GM23338 (cell line): ENCODE measurements at regions not wholly inside any gene's neighbourhood (a gene's known extent, or its start where the extent isn't known, plus 50 kb on each side); places are given as distances from the start of the nearest gene placed in this dataset.

ENCODE experiments used
- ATAC-seq: fragments of 200-7000 bp; cut with Tn5 transposase; 3 replicates; pipeline ENCODE4 v1.9.1; 2020
- DNase-seq: peaks from one replicate; pipeline ENCODE4 v3.0.0-alpha.2; 2015; ENCODE audit warnings: low spot score
- H2AFZ ChIP-seq: fragments of 200-600 bp; sonication (generic); 2 replicates; pipeline ENCODE4 v1.8.0; 2016; ENCODE audit warnings: antibody characterized with exemption, mild to moderate bottlenecking, moderate library complexity
- H3F3A ChIP-seq: fragments of 200-600 bp; sonication (generic); replicated peaks from 2 replicates; pipeline ENCODE4 v1.8.0; 2017; ENCODE audit warnings: antibody characterized with exemption, mixed run types, low read depth
- H3K27ac ChIP-seq: fragments of 200-600 bp; sonication (generic); 2 replicates; pipeline ENCODE4 v1.6.1; 2016; ENCODE audit warnings: low read depth
- H3K27me3 ChIP-seq: fragments of 200-600 bp; sonication (generic); 2 replicates; pipeline ENCODE4 v1.8.0; 2016; ENCODE audit warnings: mild to moderate bottlenecking, mixed run types, moderate library complexity; ENCODE audit not compliant: insufficient read depth
- H3K36me3 ChIP-seq: fragments of 200-600 bp; sonication (generic); 2 replicates; pipeline ENCODE4 v1.8.0; 2016; ENCODE audit warnings: mild to moderate bottlenecking; ENCODE audit not compliant: insufficient read depth
- H3K4me1 ChIP-seq: fragments of 200-600 bp; sonication (generic); 2 replicates; pipeline ENCODE4 v1.8.0; 2016; ENCODE audit warnings: mild to moderate bottlenecking, moderate library complexity; ENCODE audit not compliant: insufficient read depth
- H3K4me2 ChIP-seq: fragments of 200-600 bp; sonication (generic); 2 replicates; pipeline ENCODE4 v1.7.1; 2017; ENCODE audit warnings: mixed run types
- H3K4me3 ChIP-seq: fragments of 200-600 bp; sonication (generic); 2 replicates; pipeline ENCODE4 v1.6.1; 2016; ENCODE audit warnings: mixed run types
- H3K79me2 ChIP-seq: fragments of 200-600 bp; sonication (generic); replicated peaks from 2 replicates; pipeline ENCODE4 v1.8.0; 2017; ENCODE audit warnings: mild to moderate bottlenecking; ENCODE audit not compliant: insufficient read depth
- H3K9me2 ChIP-seq: fragments of 200-600 bp; sonication (generic); 2 replicates; pipeline ENCODE4 v1.8.0; 2017; ENCODE audit not compliant: insufficient read depth
- H4K20me1 ChIP-seq: fragments of 200-600 bp; sonication (generic); replicated peaks from 2 replicates; pipeline ENCODE4 v1.8.0; 2017; ENCODE audit warnings: mild to moderate bottlenecking; ENCODE audit not compliant: insufficient read depth
- H3K27ac Mint-ChIP-seq: 2 replicates; pipeline ENCODE4 v1.8.0; 2020; ENCODE audit warnings: inconsistent platforms, mild to moderate bottlenecking, moderate library complexity, mixed read lengths
- H3K27me3 Mint-ChIP-seq: 3 replicates; pipeline ENCODE4 v1.8.0; 2022; ENCODE audit warnings: low read depth, mild to moderate bottlenecking, moderate library complexity, mixed read lengths, inconsistent platforms; ENCODE audit not compliant: insufficient read depth, poor library complexity
- H3K36me3 Mint-ChIP-seq: 3 replicates; pipeline ENCODE4 v1.8.0; 2021; ENCODE audit warnings: low read depth, mild to moderate bottlenecking, inconsistent platforms, moderate library complexity, mixed read lengths
- H3K4me1 Mint-ChIP-seq: 3 replicates; pipeline ENCODE4 v1.8.0; 2020; ENCODE audit warnings: mild to moderate bottlenecking, inconsistent platforms, mixed read lengths
- H3K4me3 Mint-ChIP-seq: 3 replicates; pipeline ENCODE4 v1.8.0; 2021; ENCODE audit warnings: moderate library complexity, mild to moderate bottlenecking, inconsistent platforms, mixed read lengths
- H3K9me3 Mint-ChIP-seq: 3 replicates; pipeline ENCODE4 v1.8.0; 2020; ENCODE audit warnings: moderate library complexity, mild to moderate bottlenecking, inconsistent platforms, mixed read lengths
- CREB1 ChIP-seq: fragments of 250-450 bp; sonication (Bioruptor Pico); IDR thresholded peaks from 2 replicates; pipeline ENCODE4 v1.5.0; 2020; ENCODE audit warnings: low read depth, mild to moderate bottlenecking, moderate library complexity
- CTCF ChIP-seq, 2 experiments: fragments of 200-600 bp in 1 of 2; sonication (generic) in 1 of 2; conservative IDR thresholded peaks; 2 replicates each; pipeline versions ENCODE4 v1.5.1 to v1.6.1; 2016 to 2017; ENCODE audit warnings: antibody characterized with exemption in 2 of 2, low read depth in 2 of 2, mild to moderate bottlenecking in 2 of 2, moderate library complexity in 1 of 2
- EZH2 ChIP-seq: fragments of 200-600 bp; sonication (generic); IDR thresholded peaks from one replicate; pipeline ENCODE4 v1.8.0; 2017; ENCODE audit warnings: antibody characterized with exemption, mild to moderate bottlenecking, low read depth; ENCODE audit not compliant: unreplicated experiment
- EZH2phosphoT487 ChIP-seq: fragments of 200-600 bp; sonication (generic); IDR thresholded peaks from one replicate; pipeline ENCODE4 v1.8.1; 2018; ENCODE audit warnings: antibody characterized with exemption; ENCODE audit not compliant: unreplicated experiment
- JUNB ChIP-seq: IDR thresholded peaks from one replicate; pipeline ENCODE4 v1.6.1; 2016; ENCODE audit warnings: antibody characterized with exemption; ENCODE audit not compliant: unreplicated experiment
- NANOG ChIP-seq: IDR thresholded peaks from 2 replicates; pipeline ENCODE4 v1.6.1; 2016; ENCODE audit warnings: antibody characterized with exemption, borderline replicate concordance
- POLR2AphosphoS5 ChIP-seq: IDR thresholded peaks from 2 replicates; pipeline ENCODE4 v1.6.1; 2016; ENCODE audit warnings: antibody characterized with exemption, low read depth
- STAT1 ChIP-seq: IDR thresholded peaks from one replicate; pipeline ENCODE4 v1.6.1; 2016; ENCODE audit warnings: antibody characterized with exemption; ENCODE audit not compliant: unreplicated experiment
- ZNF114 ChIP-seq: fragments of 250-450 bp; sonication (Bioruptor Pico); IDR thresholded peaks from 2 replicates; pipeline ENCODE4 v1.5.0; 2020; ENCODE audit warnings: mild to moderate bottlenecking, moderate library complexity
- ZNF331 ChIP-seq: fragments of 250-450 bp; sonication (Bioruptor Pico); IDR thresholded peaks from 2 replicates; pipeline ENCODE4 v1.5.0; 2020; ENCODE audit warnings: low read depth, mild to moderate bottlenecking, moderate library complexity
- ZNF462 ChIP-seq: fragments of 250-450 bp; sonication (Bioruptor Pico); IDR thresholded peaks from 2 replicates; pipeline ENCODE4 v1.5.0; 2020; ENCODE audit warnings: mild to moderate bottlenecking, moderate library complexity
- TF ChIP-seq, protein P1 (sequence below): IDR thresholded peaks from 2 replicates; pipeline ENCODE4 v1.6.1; 2016; ENCODE audit warnings: antibody characterized with exemption
- TF ChIP-seq, protein P2 (sequence below): IDR thresholded peaks from one replicate; pipeline ENCODE4 v1.6.1; 2018; ENCODE audit warnings: antibody characterized with exemption; ENCODE audit not compliant: unreplicated experiment

- Histone ChIP-seq H3K4me1 (peaks cover 7% of the 10 kb centered on the region; the same call in 1 of the 2 replicates), H3K9me2 (no peaks in the 10 kb centered on the region), H3K36me3 (peaks cover 5% of the 10 kb centered on the region; the same call in 1 of the 2 replicates), H3F3A (no peaks in the 10 kb centered on the region), H3K27ac (no peak overlapping the region), H2AFZ (no peak overlapping the region), H3K79me2 (no peaks in the 10 kb centered on the region), H4K20me1 (no peaks in the 10 kb centered on the region), H3K4me3 (no peak overlapping the region), H3K4me2 (no peak overlapping the region), H3K27me3 (no peaks in the 10 kb centered on the region)
- H3K36me3 Mint-ChIP-seq, result no peaks in the 10 kb centered on the region; the same call in 2 of the 3 replicates
- H3K27me3 Mint-ChIP-seq, result no peaks in the 10 kb centered on the region
- DNase-seq (no peak), ATAC-seq (peak; percentile 41)
- peak overlapping the region; percentile 74 for H3K27ac Mint-ChIP-seq
- no peak overlapping the region for H3K4me3 Mint-ChIP-seq
- peaks cover 21% of the 10 kb centered on the region for H3K4me1 Mint-ChIP-seq
- TF ChIP-seq ZNF462 (CRISPR knock-in tag), result no peak
- no peak for TF ChIP-seq JUNB
- TF ChIP-seq, protein P1, sequence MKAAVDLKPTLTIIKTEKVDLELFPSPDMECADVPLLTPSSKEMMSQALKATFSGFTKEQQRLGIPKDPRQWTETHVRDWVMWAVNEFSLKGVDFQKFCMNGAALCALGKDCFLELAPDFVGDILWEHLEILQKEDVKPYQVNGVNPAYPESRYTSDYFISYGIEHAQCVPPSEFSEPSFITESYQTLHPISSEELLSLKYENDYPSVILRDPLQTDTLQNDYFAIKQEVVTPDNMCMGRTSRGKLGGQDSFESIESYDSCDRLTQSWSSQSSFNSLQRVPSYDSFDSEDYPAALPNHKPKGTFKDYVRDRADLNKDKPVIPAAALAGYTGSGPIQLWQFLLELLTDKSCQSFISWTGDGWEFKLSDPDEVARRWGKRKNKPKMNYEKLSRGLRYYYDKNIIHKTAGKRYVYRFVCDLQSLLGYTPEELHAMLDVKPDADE, result no peak
- no peak for TF ChIP-seq STAT1
- TF ChIP-seq EZH2, result no peak
- TF ChIP-seq, protein P2, sequence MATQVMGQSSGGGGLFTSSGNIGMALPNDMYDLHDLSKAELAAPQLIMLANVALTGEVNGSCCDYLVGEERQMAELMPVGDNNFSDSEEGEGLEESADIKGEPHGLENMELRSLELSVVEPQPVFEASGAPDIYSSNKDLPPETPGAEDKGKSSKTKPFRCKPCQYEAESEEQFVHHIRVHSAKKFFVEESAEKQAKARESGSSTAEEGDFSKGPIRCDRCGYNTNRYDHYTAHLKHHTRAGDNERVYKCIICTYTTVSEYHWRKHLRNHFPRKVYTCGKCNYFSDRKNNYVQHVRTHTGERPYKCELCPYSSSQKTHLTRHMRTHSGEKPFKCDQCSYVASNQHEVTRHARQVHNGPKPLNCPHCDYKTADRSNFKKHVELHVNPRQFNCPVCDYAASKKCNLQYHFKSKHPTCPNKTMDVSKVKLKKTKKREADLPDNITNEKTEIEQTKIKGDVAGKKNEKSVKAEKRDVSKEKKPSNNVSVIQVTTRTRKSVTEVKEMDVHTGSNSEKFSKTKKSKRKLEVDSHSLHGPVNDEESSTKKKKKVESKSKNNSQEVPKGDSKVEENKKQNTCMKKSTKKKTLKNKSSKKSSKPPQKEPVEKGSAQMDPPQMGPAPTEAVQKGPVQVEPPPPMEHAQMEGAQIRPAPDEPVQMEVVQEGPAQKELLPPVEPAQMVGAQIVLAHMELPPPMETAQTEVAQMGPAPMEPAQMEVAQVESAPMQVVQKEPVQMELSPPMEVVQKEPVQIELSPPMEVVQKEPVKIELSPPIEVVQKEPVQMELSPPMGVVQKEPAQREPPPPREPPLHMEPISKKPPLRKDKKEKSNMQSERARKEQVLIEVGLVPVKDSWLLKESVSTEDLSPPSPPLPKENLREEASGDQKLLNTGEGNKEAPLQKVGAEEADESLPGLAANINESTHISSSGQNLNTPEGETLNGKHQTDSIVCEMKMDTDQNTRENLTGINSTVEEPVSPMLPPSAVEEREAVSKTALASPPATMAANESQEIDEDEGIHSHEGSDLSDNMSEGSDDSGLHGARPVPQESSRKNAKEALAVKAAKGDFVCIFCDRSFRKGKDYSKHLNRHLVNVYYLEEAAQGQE, result no peak
- no peak for TF ChIP-seq CREB1
- no peak for TF ChIP-seq NANOG
- no peak for TF ChIP-seq EZH2phosphoT487
- no peak for TF ChIP-seq ZNF114 (CRISPR knock-in tag)
- TF ChIP-seq ZNF331 (CRISPR knock-in tag), result no peak
- no peak for TF ChIP-seq POLR2AphosphoS5
- no peak for TF ChIP-seq CTCF (conservative IDR thresholded peaks at IDR 0.05; ENCODE audit: low read depth in 2 of 2)
- peaks cover 2% of the 10 kb centered on the region; the same call in 1 of the 3 replicates for H3K9me3 Mint-ChIP-seq
These were observed 518.9 kb downstream of the TDRD15 start for GRCh38 chr2:21642647-21643046.
